HG03139 (cell line): ENCODE measurements at regions not wholly inside any gene's neighbourhood (a gene's known extent, or its start where the extent isn't known, plus 50 kb on each side); places are given as distances from the start of the nearest gene placed in this dataset.
"Not testable (repeated sequence)": the region's sequence is repeated elsewhere in the genome, so short reads cannot be mapped to it uniquely, and the experiment has no call there.

Source experiments
- ATAC-seq: cut with Tn5 transposase; IDR thresholded peaks from one replicate; pipeline ENCODE4 v1.9.1; 2021; ENCODE audit not compliant: unreplicated experiment

GRCh38 chr4:132809298-132810032, 339.6 kb upstream of the PCDH10 start:
- no peak for ATAC-seq

GRCh38 chr4:132813061-132813460, 336.0 kb upstream of the PCDH10 start:
- ATAC-seq = not testable (repeated sequence)

DNA sequence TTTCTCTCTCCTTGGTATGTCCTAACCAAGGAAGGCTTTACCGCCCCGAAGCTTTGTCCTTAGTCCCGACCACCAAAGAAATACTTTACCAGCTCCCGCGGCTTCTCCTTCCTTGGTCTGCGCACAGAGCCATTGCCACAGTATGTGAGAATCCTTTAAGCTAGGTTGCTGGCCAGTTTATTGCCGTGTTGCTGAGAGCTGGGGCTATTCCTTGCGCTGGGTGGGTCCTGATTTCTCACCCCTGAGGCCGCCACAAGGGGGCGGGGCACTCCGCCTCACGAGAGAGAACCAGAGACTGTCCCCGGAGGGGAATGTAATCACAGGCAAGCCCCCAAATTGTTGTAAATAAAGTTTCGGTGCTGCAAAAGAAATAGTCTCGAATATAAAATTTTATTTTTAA, 331.0 kb upstream of the PCDH10 start:
- no peak for ATAC-seq

GRCh38 chr4:132823419-132823818, 325.7 kb upstream of the PCDH10 start:
- no peak for ATAC-seq

- no peak for ATAC-seq
Observed at GRCh38 chr4:132824761-132825160, 324.3 kb upstream of the PCDH10 start.

- no peak for ATAC-seq
Observed at GRCh38 chr4:132827522-132827921, 321.6 kb upstream of the PCDH10 start.

DNA sequence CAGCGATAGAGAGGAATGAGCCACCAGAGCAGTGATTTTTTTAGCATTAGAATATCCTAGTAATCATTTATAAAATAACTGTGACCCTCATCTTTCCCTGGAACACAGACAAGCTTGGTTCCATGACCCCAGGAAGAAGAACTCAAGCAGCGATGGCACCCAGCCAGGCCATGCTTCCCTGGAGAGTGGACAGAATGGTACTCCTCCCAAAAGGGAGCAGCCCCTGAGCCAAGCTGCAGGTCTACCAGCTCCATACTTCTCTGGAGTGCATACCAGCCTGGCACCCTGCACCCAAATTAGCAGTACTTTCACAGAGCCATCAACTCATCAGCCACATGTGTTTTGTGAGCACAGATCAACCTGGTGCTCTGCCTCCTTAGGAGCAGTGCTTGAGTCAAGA, 310.9 kb upstream of the PCDH10 start:
- ATAC-seq = no peak

DNA sequence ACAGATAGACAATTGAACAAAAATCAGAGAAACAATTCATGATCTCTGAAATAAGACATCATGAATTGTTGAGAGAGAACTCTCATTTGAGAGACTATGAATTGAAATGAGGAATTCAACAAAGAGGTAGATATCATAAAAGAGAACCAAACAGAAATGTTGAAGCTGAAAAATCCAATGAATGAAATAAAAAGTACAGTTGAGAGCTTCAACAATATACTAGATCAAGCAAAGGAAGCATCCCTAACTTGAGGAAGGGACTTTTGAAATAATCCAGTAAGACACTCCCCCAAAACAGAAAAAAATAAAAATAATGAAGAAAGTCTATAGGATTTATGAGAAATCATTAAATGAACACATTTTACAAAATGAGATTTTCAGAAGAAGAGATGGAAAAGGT, 310.0 kb upstream of the PCDH10 start:
- no peak for ATAC-seq

- ATAC-seq = no peak
Observed at GRCh38 chr4:132859929-132860328, 289.2 kb upstream of the PCDH10 start.

- no peak for ATAC-seq
Observed at GRCh38 chr4:132860976-132861375, 288.1 kb upstream of the PCDH10 start.

- no peak for ATAC-seq
Observed at GRCh38 chr4:132863619-132864018, 285.5 kb upstream of the PCDH10 start.

DNA sequence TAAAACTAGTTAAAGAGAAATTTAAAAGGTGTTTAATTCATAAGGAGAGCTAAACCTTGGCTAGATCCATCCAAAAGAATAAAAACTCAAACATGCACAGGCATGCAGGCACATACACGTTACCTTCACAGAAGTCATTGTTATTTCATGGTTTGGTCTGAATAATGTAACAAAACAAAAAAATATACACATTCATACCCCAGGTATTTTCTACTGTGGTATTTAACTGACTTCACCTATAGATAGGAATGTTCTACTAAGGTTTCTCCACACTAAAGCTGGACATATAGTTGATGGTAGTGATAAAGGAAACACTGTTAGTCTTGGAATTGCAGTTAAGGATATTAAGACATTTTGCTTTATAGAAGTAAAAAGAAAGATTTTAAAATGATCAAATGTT, 283.6 kb upstream of the PCDH10 start:
- no peak for ATAC-seq

DNA sequence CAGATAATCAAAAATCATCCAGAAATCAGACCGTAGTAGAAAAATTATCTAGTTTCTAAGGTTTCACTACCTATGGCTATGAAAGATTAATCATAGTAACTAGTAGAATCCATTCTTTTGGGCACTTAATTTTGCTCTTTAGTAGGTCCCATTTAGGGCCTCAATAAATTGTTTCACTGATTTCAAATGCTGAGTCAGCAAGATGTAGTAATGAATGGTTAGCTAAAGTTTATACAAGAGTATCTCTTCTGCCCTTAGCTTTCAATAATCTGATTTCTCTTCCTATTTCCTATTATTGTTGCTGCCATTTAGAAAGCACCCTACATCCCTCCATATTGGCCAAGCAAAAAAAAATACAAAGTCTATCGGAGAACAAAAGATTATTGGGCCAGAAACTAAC, 283.2 kb upstream of the PCDH10 start:
- no peak for ATAC-seq

- ATAC-seq = no peak
Observed at GRCh38 chr4:132866616-132867015, 282.5 kb upstream of the PCDH10 start.

- no peak for ATAC-seq
Observed at GRCh38 chr4:132893787-132894186, 255.3 kb upstream of the PCDH10 start.

GRCh38 chr4:132901224-132901623, 247.9 kb upstream of the PCDH10 start:
- no peak for ATAC-seq

GRCh38 chr4:132910229-132910748, 238.8 kb upstream of the PCDH10 start:
- no peak for ATAC-seq

DNA sequence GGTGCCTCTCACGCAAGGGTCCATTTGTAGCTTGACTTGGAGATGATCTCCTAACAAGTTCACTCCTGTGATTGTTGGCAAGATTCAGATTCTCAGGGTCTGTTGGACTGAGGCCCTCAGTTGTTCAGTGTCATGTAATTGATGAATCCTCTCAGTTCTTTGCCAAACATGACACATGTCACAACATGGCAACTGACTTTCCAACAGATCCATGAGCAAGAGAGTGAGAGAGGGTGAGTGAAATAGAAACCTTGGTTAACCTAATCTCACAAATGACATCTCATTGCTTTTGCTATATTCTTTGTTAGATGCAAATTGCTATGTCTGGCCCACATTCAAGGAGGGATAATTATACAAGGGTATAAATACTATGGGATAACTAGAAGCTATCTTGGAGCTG, 231.0 kb upstream of the PCDH10 start:
- no peak for ATAC-seq

GRCh38 chr4:132923516-132923915, 225.6 kb upstream of the PCDH10 start:
- ATAC-seq = no peak

GRCh38 chr4:132934911-132935310, 214.2 kb upstream of the PCDH10 start:
- no peak for ATAC-seq

DNA sequence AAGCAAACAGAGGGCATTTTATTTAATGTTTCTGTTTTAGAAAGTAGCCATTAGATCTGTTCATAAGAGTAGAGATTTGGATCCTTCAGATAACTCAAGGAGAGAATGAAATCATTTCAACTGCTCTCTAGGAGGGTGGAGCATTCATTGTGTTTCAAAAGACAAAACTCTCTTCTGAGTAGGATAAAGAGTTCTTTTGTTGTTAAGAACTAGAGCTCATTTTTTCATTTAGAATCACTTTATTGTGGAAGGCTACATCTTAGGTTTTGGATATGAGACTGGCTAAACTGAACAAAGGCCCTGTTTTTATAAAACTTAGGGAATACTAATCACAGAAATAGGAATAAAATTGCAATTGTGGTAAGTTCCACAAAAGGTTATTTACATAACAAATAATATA, 193.9 kb upstream of the PCDH10 start:
- no peak for ATAC-seq

GRCh38 chr4:132956962-132957361, 192.1 kb upstream of the PCDH10 start:
- no peak for ATAC-seq
